Retina (tissue), 1 donor: ENCODE measurements at regions not wholly inside any gene's neighbourhood (a gene's known extent, or its start where the extent isn't known, plus 50 kb on each side); places are given as distances from the start of the nearest gene placed in this dataset.

Experiments
- DNase-seq: peaks from one replicate; pipeline ENCODE4 v3.0.0-alpha.2; 2016

- DNase-seq = no peak
Observed at GRCh38 chr15:91523596-91523995, 329.9 kb upstream of the SLCO3A1 start.

GRCh38 chr15:91524534-91524933 lies 329.0 kb upstream of the SLCO3A1 start:
- no peak for DNase-seq

GRCh38 chr15:91525751-91526150 lies 327.8 kb upstream of the SLCO3A1 start:
- DNase-seq = no peak

GRCh38 chr15:91526424-91526823 lies 327.1 kb upstream of the SLCO3A1 start:
- no peak for DNase-seq

- DNase-seq = no peak
Observed at GRCh38 chr15:91528801-91529200, 324.7 kb upstream of the SLCO3A1 start.

- DNase-seq = no peak
Observed at GRCh38 chr15:91529534-91529933, 324.0 kb upstream of the SLCO3A1 start.

- DNase-seq = no peak
Observed at GRCh38 chr15:91530279-91530678, 323.2 kb upstream of the SLCO3A1 start.

GRCh38 chr15:91530956-91531582 lies 322.4 kb upstream of the SLCO3A1 start:
- DNase-seq = no peak

GRCh38 chr15:91534235-91534634 lies 319.3 kb upstream of the SLCO3A1 start:
- DNase-seq = no peak

- DNase-seq = no peak
Observed at GRCh38 chr15:91534976-91535375, 318.5 kb upstream of the SLCO3A1 start.

- no peak for DNase-seq
Observed at GRCh38 chr15:91535856-91536500, 317.5 kb upstream of the SLCO3A1 start.

GRCh38 chr15:91537856-91538255 lies 315.7 kb upstream of the SLCO3A1 start:
- no peak for DNase-seq

- no peak for DNase-seq
Observed at GRCh38 chr15:91538782-91539181, 314.7 kb upstream of the SLCO3A1 start.

- DNase-seq = no peak
Observed at GRCh38 chr15:91541286-91541685, 312.2 kb upstream of the SLCO3A1 start.

- DNase-seq = no peak
Observed at GRCh38 chr15:91542226-91542625, 311.3 kb upstream of the SLCO3A1 start.

- DNase-seq = no peak
Observed at GRCh38 chr15:91547356-91547755, 306.2 kb upstream of the SLCO3A1 start.

GRCh38 chr15:91548549-91548948 lies 305.0 kb upstream of the SLCO3A1 start:
- DNase-seq = no peak

- DNase-seq = no peak
Observed at GRCh38 chr15:91549581-91549980, 303.9 kb upstream of the SLCO3A1 start.

GRCh38 chr15:91552555-91552954 lies 301.0 kb upstream of the SLCO3A1 start:
- DNase-seq = no peak

GRCh38 chr15:91553196-91553854 lies 300.2 kb upstream of the SLCO3A1 start:
- DNase-seq = peak; percentile 15

- DNase-seq = no peak
Observed at GRCh38 chr15:91555312-91555711, 298.2 kb upstream of the SLCO3A1 start.

- DNase-seq = no peak
Observed at GRCh38 chr15:91556926-91557325, 296.6 kb upstream of the SLCO3A1 start.

- no peak for DNase-seq
Observed at GRCh38 chr15:91559066-91559465, 294.4 kb upstream of the SLCO3A1 start.

- no peak for DNase-seq
Observed at GRCh38 chr15:91561371-91562100, 292.0 kb upstream of the SLCO3A1 start.
